ENCODE measurements at regions not wholly inside any gene's neighbourhood (a gene's known extent, or its start where the extent isn't known, plus 50 kb on each side); places are given as distances from the start of the nearest gene placed in this dataset.
"Not testable (repeated sequence)": the region's sequence is repeated elsewhere in the genome, so short reads cannot be mapped to it uniquely, and the experiment has no call there.

DNA sequence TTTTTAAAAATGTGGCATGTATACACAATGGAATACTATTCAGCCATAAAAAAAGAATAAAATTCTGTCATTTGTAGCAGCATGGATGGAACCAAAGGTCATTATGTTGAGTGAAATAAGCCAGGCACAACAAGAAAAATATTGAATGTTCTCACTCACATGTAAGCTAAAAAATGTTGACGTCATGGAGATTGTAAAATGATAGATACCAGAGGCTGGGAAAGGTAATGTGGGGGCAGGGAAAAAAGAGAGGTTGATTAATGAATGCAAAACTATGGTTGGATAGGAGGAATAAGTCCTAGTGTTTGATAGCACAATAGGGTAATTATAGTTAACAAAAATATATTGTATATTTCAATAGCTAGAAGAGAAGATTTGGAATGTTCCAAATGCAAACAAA, 89.1 kb upstream of the SLC35F3 start:
- no peaks in the 10 kb centered on the region for H3K27me3 ChIP-seq
- H3K36me3 ChIP-seq = no peaks in the 10 kb centered on the region
- H3K4me1 ChIP-seq = no peaks in the 10 kb centered on the region
- no peak for DNase-seq (ENCODE audit: extremely low spot score in 2 of 2)
- intact Hi-C loops (cut with DNase I) = no loop called here
- no peak overlapping the region for H3K4me3 ChIP-seq
- no peak overlapping the region for H3K27ac ChIP-seq
- H3K9me3 ChIP-seq = no peaks in the 10 kb centered on the region
- TF ChIP-seq POLR2AphosphoS5 (IDR thresholded peaks at IDR 0.05; ENCODE audit: insufficient read depth in 1 of 2, low read depth in 1 of 2) (no peak), POLR2A (IDR thresholded peaks at IDR 0.05) (no peak)
- TF ChIP-seq, protein P1, sequence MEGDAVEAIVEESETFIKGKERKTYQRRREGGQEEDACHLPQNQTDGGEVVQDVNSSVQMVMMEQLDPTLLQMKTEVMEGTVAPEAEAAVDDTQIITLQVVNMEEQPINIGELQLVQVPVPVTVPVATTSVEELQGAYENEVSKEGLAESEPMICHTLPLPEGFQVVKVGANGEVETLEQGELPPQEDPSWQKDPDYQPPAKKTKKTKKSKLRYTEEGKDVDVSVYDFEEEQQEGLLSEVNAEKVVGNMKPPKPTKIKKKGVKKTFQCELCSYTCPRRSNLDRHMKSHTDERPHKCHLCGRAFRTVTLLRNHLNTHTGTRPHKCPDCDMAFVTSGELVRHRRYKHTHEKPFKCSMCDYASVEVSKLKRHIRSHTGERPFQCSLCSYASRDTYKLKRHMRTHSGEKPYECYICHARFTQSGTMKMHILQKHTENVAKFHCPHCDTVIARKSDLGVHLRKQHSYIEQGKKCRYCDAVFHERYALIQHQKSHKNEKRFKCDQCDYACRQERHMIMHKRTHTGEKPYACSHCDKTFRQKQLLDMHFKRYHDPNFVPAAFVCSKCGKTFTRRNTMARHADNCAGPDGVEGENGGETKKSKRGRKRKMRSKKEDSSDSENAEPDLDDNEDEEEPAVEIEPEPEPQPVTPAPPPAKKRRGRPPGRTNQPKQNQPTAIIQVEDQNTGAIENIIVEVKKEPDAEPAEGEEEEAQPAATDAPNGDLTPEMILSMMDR (IDR thresholded peaks at IDR 0.05) = no peak

DNA sequence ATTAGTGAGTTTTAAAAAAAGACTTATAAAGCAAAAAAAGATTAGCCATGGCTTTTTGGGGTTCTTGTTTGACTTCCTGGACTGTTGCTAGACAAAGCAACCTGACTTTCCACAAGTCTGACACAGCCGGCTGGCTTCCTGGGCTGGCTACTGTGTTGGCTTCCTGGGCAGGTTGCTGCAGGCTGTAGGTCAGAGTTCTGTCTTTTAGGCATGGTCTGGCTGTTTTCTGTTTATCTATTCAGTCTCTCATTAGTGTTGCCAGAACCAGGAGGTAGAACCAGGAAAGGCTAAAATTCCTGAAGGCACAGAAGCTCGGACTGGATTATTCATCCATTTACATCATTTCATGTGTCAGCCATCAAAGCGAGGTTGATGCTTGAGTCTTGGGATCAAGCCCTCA, 88.6 kb upstream of the SLC35F3 start:
- Histone ChIP-seq H3K36me3 (no peaks in the 10 kb centered on the region), H3K4me3 (no peak overlapping the region), H3K27me3 (no peaks in the 10 kb centered on the region), H3K4me1 (no peaks in the 10 kb centered on the region), H3K9me3 (no peaks in the 10 kb centered on the region), H3K27ac (no peak overlapping the region)
- TF ChIP-seq, protein P1 (IDR thresholded peaks at IDR 0.05) = no peak
- TF ChIP-seq POLR2AphosphoS5 (IDR thresholded peaks at IDR 0.05; ENCODE audit: insufficient read depth in 1 of 2, low read depth in 1 of 2) = no peak
- no peak for TF ChIP-seq POLR2A (IDR thresholded peaks at IDR 0.05)
- no peak for DNase-seq (ENCODE audit: extremely low spot score in 2 of 2)
- intact Hi-C loops (cut with DNase I) = no loop called here

DNA sequence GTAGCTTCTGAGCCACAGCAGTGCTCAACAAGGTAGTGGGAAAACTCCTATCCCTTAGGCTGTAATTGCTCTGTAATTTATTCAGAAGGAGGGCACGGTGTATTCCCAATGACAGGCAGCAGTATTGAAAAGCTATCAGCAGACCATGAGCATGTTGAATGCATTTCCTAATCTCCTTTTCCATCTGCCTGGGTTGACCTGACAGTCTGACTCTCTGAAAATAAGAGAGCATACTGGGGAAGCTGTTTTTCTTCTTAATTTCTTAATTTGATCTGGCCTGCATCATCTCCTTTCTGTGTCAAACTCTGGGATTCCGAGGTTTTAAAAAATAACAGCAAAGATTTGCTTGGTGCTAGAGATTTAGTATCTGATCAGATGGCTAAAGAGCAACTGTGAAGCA, 88.1 kb upstream of the SLC35F3 start:
- DNase-seq (ENCODE audit: extremely low spot score in 2 of 2) = no peak
- Histone ChIP-seq H3K27ac (no peak overlapping the region), H3K4me3 (no peak overlapping the region), H3K36me3 (no peaks in the 10 kb centered on the region), H3K9me3 (no peaks in the 10 kb centered on the region), H3K27me3 (no peaks in the 10 kb centered on the region), H3K4me1 (no peaks in the 10 kb centered on the region)
- TF ChIP-seq POLR2AphosphoS5 (IDR thresholded peaks at IDR 0.05; ENCODE audit: insufficient read depth in 1 of 2, low read depth in 1 of 2) = no peak
- TF ChIP-seq, protein P1 (IDR thresholded peaks at IDR 0.05) = no peak
- no peak for TF ChIP-seq POLR2A (IDR thresholded peaks at IDR 0.05)
- intact Hi-C loops (cut with DNase I) = no loop called here

DNA sequence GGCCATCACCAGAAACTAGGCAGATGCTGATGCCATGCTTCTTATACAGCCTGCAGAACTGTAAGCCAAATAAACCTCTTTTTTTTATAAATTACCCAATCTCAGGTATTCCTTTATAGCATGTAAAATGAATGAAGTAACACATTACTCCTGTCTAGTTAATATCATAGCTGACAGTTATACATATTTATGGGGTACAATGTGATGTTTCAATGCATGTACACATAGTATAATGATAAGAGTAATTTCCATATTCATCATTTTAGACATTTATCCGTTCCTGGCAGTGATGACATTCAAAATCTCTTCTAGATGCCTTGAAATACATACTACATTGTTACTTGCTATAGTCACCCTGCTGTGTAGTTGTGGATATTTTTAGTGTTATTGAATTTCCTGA, 85.4 kb upstream of the SLC35F3 start:
- Histone ChIP-seq H3K27me3 (no peaks in the 10 kb centered on the region), H3K4me3 (no peak overlapping the region), H3K27ac (no peak overlapping the region), H3K36me3 (no peaks in the 10 kb centered on the region), H3K4me1 (no peaks in the 10 kb centered on the region), H3K9me3 (no peaks in the 10 kb centered on the region)
- intact Hi-C loops (cut with DNase I) = no loop called here
- no peak for DNase-seq (ENCODE audit: extremely low spot score in 2 of 2)
- TF ChIP-seq POLR2A (IDR thresholded peaks at IDR 0.05) (no peak), POLR2AphosphoS5 (IDR thresholded peaks at IDR 0.05; ENCODE audit: insufficient read depth in 1 of 2, low read depth in 1 of 2) (no peak)
- TF ChIP-seq, protein P1 (IDR thresholded peaks at IDR 0.05) = no peak

DNA sequence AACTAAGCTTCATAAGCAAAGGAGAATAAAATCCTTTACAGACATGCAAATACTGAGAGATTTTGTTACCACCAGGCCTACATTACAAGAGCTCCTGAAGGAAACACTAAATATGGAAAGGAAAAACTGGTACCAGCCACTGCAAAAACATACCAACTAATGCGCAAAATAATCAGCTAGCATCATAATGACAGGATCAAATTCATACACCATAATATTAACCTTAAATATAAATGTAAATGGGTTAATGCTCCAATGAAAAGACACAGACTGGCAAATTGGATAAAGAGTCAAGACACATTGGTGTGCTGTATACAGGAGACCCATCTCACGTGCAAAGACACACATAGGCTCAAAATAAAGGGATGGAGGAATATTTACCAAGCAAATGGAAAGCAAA, 80.3 kb upstream of the SLC35F3 start:
- H3K4me3 ChIP-seq; DNase-seq (ENCODE audit: extremely low spot score in 2 of 2); H3K9me3 ChIP-seq; intact Hi-C loops (cut with DNase I); H3K4me1 ChIP-seq; H3K27me3 ChIP-seq; H3K36me3 ChIP-seq; H3K27ac ChIP-seq: not testable (repeated sequence)

DNA sequence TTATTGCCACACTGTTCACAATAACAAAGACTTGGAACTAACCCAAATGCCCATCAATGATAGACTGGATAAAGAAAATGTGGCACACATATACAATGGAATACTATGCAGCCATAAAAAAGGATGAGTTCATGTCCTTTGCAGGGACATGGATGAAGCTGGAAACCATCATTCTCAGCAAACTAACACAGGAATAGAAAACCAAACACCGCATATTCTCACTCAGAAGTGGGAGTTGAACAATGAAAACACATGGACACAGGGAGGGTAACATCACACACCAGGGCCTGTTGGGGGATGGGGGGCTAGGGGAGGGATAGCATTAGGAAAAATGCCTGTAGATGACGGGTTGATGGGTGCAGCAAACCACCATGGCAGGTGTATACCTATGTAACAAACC, 76.5 kb upstream of the SLC35F3 start:
- intact Hi-C loops (cut with DNase I); DNase-seq (ENCODE audit: extremely low spot score in 2 of 2); H3K4me1 ChIP-seq; H3K27ac ChIP-seq; H3K27me3 ChIP-seq; H3K36me3 ChIP-seq; H3K4me3 ChIP-seq; H3K9me3 ChIP-seq: not testable (repeated sequence)
